GM21619 (cell line): ENCODE measurements at regions not wholly inside any gene's neighbourhood (a gene's known extent, or its start where the extent isn't known, plus 50 kb on each side); places are given as distances from the start of the nearest gene placed in this dataset.
A peak's percentile ranks its signal among the peaks of the same experiment; 100 is the strongest.

Experiments
- ATAC-seq: cut with Tn5 transposase; IDR thresholded peaks from one replicate; pipeline ENCODE4 v1.9.1; 2021; ENCODE audit not compliant: unreplicated experiment

GRCh38 chr1:229991104-229991513, 75.9 kb upstream of the GALNT2 start:
- no peak for ATAC-seq

- ATAC-seq: no peak
Measured at GRCh38 chr1:229991724-229992333, 75.2 kb upstream of the GALNT2 start.

- ATAC-seq: peak; percentile 58
Measured at GRCh38 chr1:229993060-229993459, 74.0 kb upstream of the GALNT2 start.

- ATAC-seq: no peak
Measured at GRCh38 chr1:229993894-229994293, 73.1 kb upstream of the GALNT2 start.

GRCh38 chr1:229999004-229999670, 67.9 kb upstream of the GALNT2 start:
- no peak for ATAC-seq

- ATAC-seq: no peak
Measured at GRCh38 chr1:230000493-230001184, 66.4 kb upstream of the GALNT2 start.

GRCh38 chr1:230002164-230002803, 64.8 kb upstream of the GALNT2 start:
- no peak for ATAC-seq

- no peak for ATAC-seq
Measured at GRCh38 chr1:230003409-230003808, 63.6 kb upstream of the GALNT2 start.

GRCh38 chr1:230005040-230005439, 62.0 kb upstream of the GALNT2 start:
- ATAC-seq: no peak

- no peak for ATAC-seq
Measured at GRCh38 chr1:230008721-230009120, 58.3 kb upstream of the GALNT2 start.

- ATAC-seq: no peak
Measured at GRCh38 chr1:230009611-230010313, 57.3 kb upstream of the GALNT2 start.

GRCh38 chr1:230010603-230011332, 56.3 kb upstream of the GALNT2 start:
- no peak for ATAC-seq

GRCh38 chr1:230011333-230012092, 55.5 kb upstream of the GALNT2 start:
- no peak for ATAC-seq

GRCh38 chr1:230012093-230012393, 55.0 kb upstream of the GALNT2 start:
- no peak for ATAC-seq

- ATAC-seq: no peak
Measured at GRCh38 chr1:230012741-230013140, 54.3 kb upstream of the GALNT2 start.

- ATAC-seq: no peak
Measured at GRCh38 chr1:230016159-230016558, 50.9 kb upstream of the GALNT2 start.
